ENCODE measurements at regions not wholly inside any gene's neighbourhood (a gene's known extent, or its start where the extent isn't known, plus 50 kb on each side); places are given as distances from the start of the nearest gene placed in this dataset.
"Not testable (repeated sequence)": the region's sequence is repeated elsewhere in the genome, so short reads cannot be mapped to it uniquely, and the experiment has no call there.

DNA sequence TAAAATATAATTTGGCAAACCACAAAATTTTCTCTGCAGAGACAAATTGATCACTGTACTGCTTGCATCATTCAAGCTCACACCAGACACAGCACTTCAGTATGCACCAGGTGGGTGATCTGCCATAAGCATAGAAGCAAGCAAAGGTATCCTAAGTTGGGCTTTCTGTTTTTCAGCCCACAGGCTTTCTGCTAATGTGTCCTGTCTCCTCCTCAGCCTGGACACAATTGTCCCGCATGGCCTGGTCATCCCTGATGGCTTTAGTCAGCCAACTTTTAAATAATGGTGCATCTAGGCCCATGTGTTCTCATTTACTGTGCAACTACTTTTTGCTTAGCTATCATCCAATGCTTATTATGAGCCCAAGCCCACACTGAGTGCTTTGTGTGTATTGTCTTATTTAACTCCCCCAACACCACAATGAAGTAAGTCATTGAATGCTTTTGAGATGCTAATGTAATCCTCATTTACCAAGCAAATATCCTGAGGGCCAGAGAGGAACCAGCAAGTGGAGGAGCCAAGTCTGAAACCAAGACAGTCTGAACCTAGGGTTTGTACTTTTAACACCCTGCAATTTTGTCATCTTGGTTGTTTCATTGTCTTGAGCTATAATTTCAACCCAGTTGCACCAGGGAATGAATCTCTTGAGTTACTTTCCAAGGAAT lies 111.2 kb upstream of the SETBP1 start:
- no peak for DNase-seq
- Histone ChIP-seq H3K9me3 (no peaks in the 10 kb centered on the region), H3K9ac (ENCODE audit: low read depth in 2 of 2, low read length in 2 of 2) (no peak overlapping the region), H3K4me3 (no peak overlapping the region), H3K36me3 (no peaks in the 10 kb centered on the region), H3K4me1 (no peaks in the 10 kb centered on the region), H3K27me3 (no peaks in the 10 kb centered on the region), H3K27ac (no peak overlapping the region)
- TF ChIP-seq, protein P1, sequence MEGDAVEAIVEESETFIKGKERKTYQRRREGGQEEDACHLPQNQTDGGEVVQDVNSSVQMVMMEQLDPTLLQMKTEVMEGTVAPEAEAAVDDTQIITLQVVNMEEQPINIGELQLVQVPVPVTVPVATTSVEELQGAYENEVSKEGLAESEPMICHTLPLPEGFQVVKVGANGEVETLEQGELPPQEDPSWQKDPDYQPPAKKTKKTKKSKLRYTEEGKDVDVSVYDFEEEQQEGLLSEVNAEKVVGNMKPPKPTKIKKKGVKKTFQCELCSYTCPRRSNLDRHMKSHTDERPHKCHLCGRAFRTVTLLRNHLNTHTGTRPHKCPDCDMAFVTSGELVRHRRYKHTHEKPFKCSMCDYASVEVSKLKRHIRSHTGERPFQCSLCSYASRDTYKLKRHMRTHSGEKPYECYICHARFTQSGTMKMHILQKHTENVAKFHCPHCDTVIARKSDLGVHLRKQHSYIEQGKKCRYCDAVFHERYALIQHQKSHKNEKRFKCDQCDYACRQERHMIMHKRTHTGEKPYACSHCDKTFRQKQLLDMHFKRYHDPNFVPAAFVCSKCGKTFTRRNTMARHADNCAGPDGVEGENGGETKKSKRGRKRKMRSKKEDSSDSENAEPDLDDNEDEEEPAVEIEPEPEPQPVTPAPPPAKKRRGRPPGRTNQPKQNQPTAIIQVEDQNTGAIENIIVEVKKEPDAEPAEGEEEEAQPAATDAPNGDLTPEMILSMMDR (IDR thresholded peaks at IDR 0.05): no peak
- intact Hi-C loops (cut with DNase I): no loop called here

DNA sequence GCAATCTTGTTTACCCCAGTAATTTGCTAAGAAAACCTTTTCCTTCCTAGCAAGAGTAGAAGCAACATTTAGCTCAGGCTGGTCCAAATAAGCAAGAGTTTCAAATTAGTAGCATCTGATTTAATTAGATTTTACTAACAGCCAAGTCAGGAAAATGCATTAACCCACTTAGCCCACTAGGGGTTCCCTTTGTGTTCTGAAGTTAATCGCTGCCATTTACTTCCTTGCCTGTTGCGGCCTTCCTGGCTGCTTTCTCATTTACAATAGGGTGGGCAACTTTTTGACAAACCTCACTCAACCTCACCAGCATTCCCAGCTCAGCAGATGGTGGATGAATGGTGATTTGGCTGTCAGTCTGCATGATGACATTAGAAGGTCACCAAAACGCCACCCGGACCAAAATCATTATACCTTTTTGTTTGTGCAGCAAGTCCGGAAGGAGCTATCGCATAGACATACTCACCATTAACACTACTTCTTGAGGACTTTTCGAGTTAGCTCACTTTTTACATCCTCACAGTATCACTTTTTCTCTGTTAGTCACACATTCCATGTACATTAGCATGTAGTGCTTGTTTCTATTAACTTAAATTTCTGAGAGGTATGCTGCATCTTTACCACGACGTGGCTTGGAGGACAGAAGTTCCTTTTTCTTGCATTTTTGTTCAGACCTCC lies 101.5 kb upstream of the SETBP1 start:
- H3K27me3 ChIP-seq: no peaks in the 10 kb centered on the region
- TF ChIP-seq, protein P1 (IDR thresholded peaks at IDR 0.05): peak; percentile 61
- no peak overlapping the region for H3K27ac ChIP-seq
- no peaks in the 10 kb centered on the region for H3K4me1 ChIP-seq
- no peak for DNase-seq
- no peaks in the 10 kb centered on the region for H3K9me3 ChIP-seq
- H3K36me3 ChIP-seq: no peaks in the 10 kb centered on the region
- no peak overlapping the region for H3K4me3 ChIP-seq
- intact Hi-C loops (cut with DNase I): no loop called here
- H3K9ac ChIP-seq (ENCODE audit: low read depth in 2 of 2, low read length in 2 of 2): no peak overlapping the region

DNA sequence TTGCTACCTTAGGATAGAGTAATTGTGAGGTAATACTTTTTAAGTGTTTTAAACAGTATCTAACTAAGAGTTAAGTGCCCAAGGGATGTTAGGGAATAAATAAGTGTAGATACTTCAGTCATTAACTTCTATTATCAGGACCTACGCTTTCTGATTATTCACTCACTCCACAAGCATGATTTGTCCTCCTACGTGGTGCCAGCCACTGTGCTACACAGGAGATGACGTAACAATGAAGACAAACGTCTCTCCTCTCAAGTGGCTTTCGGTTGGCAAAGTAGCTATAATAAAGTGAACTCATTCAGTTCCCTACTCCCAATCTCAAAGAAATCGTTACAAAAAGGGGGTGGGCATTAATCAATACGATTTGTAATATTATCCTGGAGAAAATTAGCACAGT lies 100.9 kb upstream of the SETBP1 start:
- H3K27me3 ChIP-seq: no peaks in the 10 kb centered on the region
- H3K4me3 ChIP-seq: no peak overlapping the region
- no peaks in the 10 kb centered on the region for H3K36me3 ChIP-seq
- H3K9me3 ChIP-seq: no peaks in the 10 kb centered on the region
- no peak overlapping the region for H3K27ac ChIP-seq
- H3K9ac ChIP-seq (ENCODE audit: low read depth in 2 of 2, low read length in 2 of 2): no peak overlapping the region
- intact Hi-C loops (cut with DNase I): loop anchor here (10.0 kb wide), 1 partner anchor 315 kb away; no protein-coding TSS in a partner anchor
- TF ChIP-seq, protein P1 (IDR thresholded peaks at IDR 0.05): no peak
- DNase-seq: no peak
- no peaks in the 10 kb centered on the region for H3K4me1 ChIP-seq

DNA sequence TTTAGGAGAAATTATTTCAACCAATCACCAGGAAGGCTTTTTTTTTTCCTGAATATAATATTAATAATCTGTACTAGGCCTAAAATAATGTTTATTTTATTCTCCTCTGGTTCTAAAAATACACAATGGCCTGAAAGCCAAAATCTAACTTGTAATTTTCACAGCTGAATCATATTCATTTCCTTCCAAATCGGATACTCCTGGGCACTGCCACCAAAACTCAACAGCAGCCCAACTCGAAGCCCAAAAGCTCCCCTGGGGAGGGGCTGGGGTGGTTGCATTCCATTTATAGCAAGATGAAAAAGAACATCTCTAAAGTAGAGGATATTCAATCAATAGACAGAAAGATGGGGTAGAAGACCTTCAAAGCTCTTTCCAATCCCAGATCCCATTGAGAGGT lies 100.5 kb upstream of the SETBP1 start:
- H3K4me3 ChIP-seq: no peak overlapping the region
- no peak overlapping the region for H3K9ac ChIP-seq (ENCODE audit: low read depth in 2 of 2, low read length in 2 of 2)
- DNase-seq: no peak
- no peaks in the 10 kb centered on the region for H3K4me1 ChIP-seq
- no peak overlapping the region for H3K27ac ChIP-seq
- TF ChIP-seq, protein P1 (IDR thresholded peaks at IDR 0.05): no peak
- intact Hi-C loops (cut with DNase I): loop anchor here (10.0 kb wide), 1 partner anchor 315 kb away; no protein-coding TSS in a partner anchor
- no peaks in the 10 kb centered on the region for H3K27me3 ChIP-seq
- no peaks in the 10 kb centered on the region for H3K36me3 ChIP-seq
- no peaks in the 10 kb centered on the region for H3K9me3 ChIP-seq

DNA sequence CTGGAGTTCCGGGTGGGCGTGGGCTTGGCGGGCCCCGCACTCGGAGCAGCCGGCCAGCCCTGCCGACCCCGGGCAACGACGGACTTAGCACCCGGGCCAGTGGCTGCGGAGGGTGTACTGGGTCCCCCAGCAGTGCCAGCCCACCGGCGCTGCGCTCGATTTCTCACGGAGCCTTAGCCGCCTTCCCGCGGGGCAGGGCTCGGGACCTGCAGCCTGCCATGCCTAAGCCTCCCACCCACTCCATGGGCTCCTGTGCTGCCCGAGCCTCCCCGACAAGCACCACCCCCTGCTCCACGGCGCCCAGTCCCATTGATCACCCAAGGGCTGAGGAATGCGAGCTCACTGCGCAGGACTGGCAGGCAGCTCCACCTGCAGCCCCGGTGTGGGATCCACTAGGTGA lies 99.9 kb upstream of the SETBP1 start:
- H3K27me3 ChIP-seq; DNase-seq; H3K36me3 ChIP-seq; H3K9me3 ChIP-seq; H3K27ac ChIP-seq; H3K9ac ChIP-seq (ENCODE audit: low read depth in 2 of 2, low read length in 2 of 2); H3K4me1 ChIP-seq; H3K4me3 ChIP-seq: not testable (repeated sequence)
- intact Hi-C loops (cut with DNase I): loop anchor here (10.0 kb wide), 1 partner anchor 314 kb away; no protein-coding TSS in a partner anchor

DNA sequence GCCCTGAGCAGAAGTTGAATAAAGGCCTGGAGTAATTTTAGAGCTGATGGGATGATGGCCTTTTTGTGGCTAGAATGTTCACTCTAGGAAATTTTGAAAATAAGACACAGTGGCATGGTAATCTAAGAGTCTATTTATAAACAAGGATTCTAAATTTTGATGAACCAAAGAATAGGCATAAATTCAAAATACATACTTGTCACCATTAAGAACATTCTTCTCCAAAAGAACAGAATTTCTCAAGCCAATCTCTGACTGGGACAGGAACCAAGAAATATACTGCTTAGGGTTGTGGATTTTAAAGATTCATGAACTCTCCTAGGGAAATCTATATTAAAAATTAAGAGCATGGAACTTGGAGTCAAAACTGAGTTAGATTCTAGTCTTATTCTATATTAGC lies 98.2 kb upstream of the SETBP1 start:
- Histone ChIP-seq H3K36me3 (no peaks in the 10 kb centered on the region), H3K4me1 (no peaks in the 10 kb centered on the region), H3K9me3 (no peaks in the 10 kb centered on the region), H3K9ac (ENCODE audit: low read depth in 2 of 2, low read length in 2 of 2) (no peak overlapping the region), H3K27ac (no peak overlapping the region), H3K27me3 (no peaks in the 10 kb centered on the region), H3K4me3 (no peak overlapping the region)
- no peak for DNase-seq
- TF ChIP-seq, protein P1 (IDR thresholded peaks at IDR 0.05): no peak
- intact Hi-C loops (cut with DNase I): loop anchor here (10.0 kb wide), 1 partner anchor 312 kb away; no protein-coding TSS in a partner anchor
